ENCODE measurements at regions not wholly inside any gene's neighbourhood (a gene's known extent, or its start where the extent isn't known, plus 50 kb on each side); places are given as distances from the start of the nearest gene placed in this dataset.

GRCh38 chr3:81045246-81045645 lies 716.2 kb downstream of the GBE1 start:
- no peak for TF ChIP-seq CTCF (IDR thresholded peaks at IDR 0.05; ENCODE audit: insufficient read depth, low read length)
- DNase-seq (ENCODE audit: low read depth) = no peak
- H3K4me3 ChIP-seq (ENCODE audit: low read depth, low read length) = no peak overlapping the region

GRCh38 chr3:81043660-81044199 lies 717.7 kb downstream of the GBE1 start:
- no peak for TF ChIP-seq CTCF (IDR thresholded peaks at IDR 0.05; ENCODE audit: insufficient read depth, low read length)
- H3K4me3 ChIP-seq (ENCODE audit: low read depth, low read length) = no peak overlapping the region
- DNase-seq (ENCODE audit: low read depth) = no peak

DNA sequence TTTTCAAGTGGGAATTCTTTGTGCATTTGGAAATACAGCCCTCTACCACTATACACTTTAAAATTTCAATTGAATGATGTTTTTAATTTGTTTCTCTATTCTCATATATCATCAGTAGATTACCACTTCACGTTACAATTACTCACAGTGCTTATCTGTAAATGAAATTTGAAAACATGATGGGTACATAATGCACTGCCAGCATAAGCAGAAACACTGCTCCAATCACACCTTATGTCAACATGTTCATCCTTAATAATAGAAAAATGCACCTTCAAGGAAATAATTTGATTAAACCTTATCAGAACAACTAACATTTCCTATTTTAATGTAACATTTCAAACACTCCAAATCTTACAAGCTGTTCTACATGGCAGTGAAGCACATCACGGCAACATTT lies 718.4 kb downstream of the GBE1 start:
- no peak for DNase-seq (ENCODE audit: low read depth)
- no peak overlapping the region for H3K4me3 ChIP-seq (ENCODE audit: low read depth, low read length)
- TF ChIP-seq CTCF (IDR thresholded peaks at IDR 0.05; ENCODE audit: insufficient read depth, low read length) = no peak

DNA sequence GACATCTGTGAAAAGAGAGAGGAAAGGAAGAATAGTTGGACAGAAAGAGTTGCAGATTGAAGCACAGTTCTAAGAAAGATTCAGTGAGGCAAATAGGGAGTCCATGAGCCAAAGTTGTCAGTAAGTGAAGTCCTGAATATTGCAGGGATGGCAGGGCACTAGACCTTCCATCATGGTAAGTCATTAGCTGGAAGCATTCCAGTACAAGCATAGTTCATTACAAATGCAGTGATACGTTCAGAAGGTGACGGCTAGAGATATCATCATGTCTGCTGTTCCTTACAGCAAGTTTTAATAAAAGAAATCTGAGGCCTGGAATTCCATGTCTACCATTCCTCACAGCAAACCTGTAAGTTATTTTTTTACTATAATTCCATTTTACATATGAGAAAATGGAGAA lies 720.1 kb downstream of the GBE1 start:
- no peak overlapping the region for H3K4me3 ChIP-seq (ENCODE audit: low read depth, low read length)
- no peak for DNase-seq (ENCODE audit: low read depth)
- TF ChIP-seq CTCF (IDR thresholded peaks at IDR 0.05; ENCODE audit: insufficient read depth, low read length) = no peak

DNA sequence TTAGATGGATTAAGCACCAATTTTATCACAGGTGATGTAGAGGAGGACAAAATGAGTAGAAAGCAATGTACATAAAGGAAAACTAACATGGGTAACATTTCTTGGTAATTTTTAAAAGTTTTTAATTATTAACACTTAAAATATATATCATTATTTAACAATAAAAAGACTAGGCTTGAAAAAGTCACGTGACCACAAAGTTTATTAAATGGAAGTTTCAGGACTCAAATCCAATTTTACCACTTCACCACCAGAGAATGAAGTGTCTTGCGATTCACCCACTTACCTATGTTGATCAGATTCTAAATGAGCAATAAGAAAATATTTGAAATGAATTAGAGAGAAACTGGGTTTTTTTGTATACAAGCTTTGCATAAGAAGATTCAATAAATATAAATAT lies 721.3 kb downstream of the GBE1 start:
- TF ChIP-seq CTCF (IDR thresholded peaks at IDR 0.05; ENCODE audit: insufficient read depth, low read length) = no peak
- no peak for DNase-seq (ENCODE audit: low read depth)
- no peak overlapping the region for H3K4me3 ChIP-seq (ENCODE audit: low read depth, low read length)

- no peak for DNase-seq (ENCODE audit: low read depth)
- TF ChIP-seq CTCF (IDR thresholded peaks at IDR 0.05; ENCODE audit: insufficient read depth, low read length) = no peak
- no peak overlapping the region for H3K4me3 ChIP-seq (ENCODE audit: low read depth, low read length)
Measured at GRCh38 chr3:81033684-81034083, 727.8 kb downstream of the GBE1 start.

GRCh38 chr3:81033185-81033584 lies 728.3 kb downstream of the GBE1 start:
- H3K4me3 ChIP-seq (ENCODE audit: low read depth, low read length) = no peak overlapping the region
- no peak for DNase-seq (ENCODE audit: low read depth)
- TF ChIP-seq CTCF (IDR thresholded peaks at IDR 0.05; ENCODE audit: insufficient read depth, low read length) = no peak
